Brain microvascular endothelial cell (primary cell): ENCODE measurements at regions not wholly inside any gene's neighbourhood (a gene's known extent, or its start where the extent isn't known, plus 50 kb on each side); places are given as distances from the start of the nearest gene placed in this dataset.

Experiments used
- DNase-seq: peaks from one replicate; pipeline ENCODE4 v3.0.0-alpha.2; 2020
- H3K27ac ChIP-seq: fragments of 250-450 bp; sonication (Bioruptor Pico); 2 replicates; pipeline ENCODE4 v1.5.1; 2020; ENCODE audit warnings: mild to moderate bottlenecking, moderate library complexity
- H3K27me3 ChIP-seq: fragments of 250-450 bp; sonication (Bioruptor Pico); replicated peaks from 2 replicates; pipeline ENCODE4 v1.5.1; 2020; ENCODE audit warnings: mild to moderate bottlenecking
- H3K36me3 ChIP-seq: fragments of 250-450 bp; sonication (Bioruptor Pico); replicated peaks from 2 replicates; pipeline ENCODE4 v1.5.1; 2020; ENCODE audit warnings: mild to moderate bottlenecking
- H3K4me3 ChIP-seq: 2 replicates; pipeline ENCODE4 v1.5.1; 2011; ENCODE audit warnings: low read depth, mild to moderate bottlenecking, control low read depth, low read length, moderate library complexity
- CTCF ChIP-seq: IDR thresholded peaks from 2 replicates; pipeline ENCODE4 v1.5.1; 2011; ENCODE audit warnings: low read depth, mild to moderate bottlenecking, moderate library complexity, low read length, control low read depth, inconsistent platforms; ENCODE audit errors: missing control alignments
- in situ Hi-C: cut with HindIII; loops from 2 replicates; pipeline ENCODE4 v1.10.0; 2017; ENCODE audit warnings: low sequenced_read_pairs, low pct_ligation_motif_present

GRCh38 chr2:6237039-6237660, 545.0 kb downstream of the SOX11 start:
- DNase-seq: no peak
- Histone ChIP-seq H3K27ac (no peak overlapping the region), H3K36me3 (no peaks in the 10 kb centered on the region), H3K4me3 (no peak overlapping the region), H3K27me3 (no peaks in the 10 kb centered on the region)
- in situ Hi-C loops: no loop called here
- no peak for TF ChIP-seq CTCF

- Histone ChIP-seq H3K4me3 (no peak overlapping the region), H3K27ac (no peak overlapping the region), H3K27me3 (no peaks in the 10 kb centered on the region), H3K36me3 (no peaks in the 10 kb centered on the region)
- TF ChIP-seq CTCF: no peak
- no peak for DNase-seq
- in situ Hi-C loops: no loop called here
Observed at GRCh38 chr2:6249557-6249956, 557.4 kb downstream of the SOX11 start.

- Histone ChIP-seq H3K27me3 (no peaks in the 10 kb centered on the region), H3K4me3 (no peak overlapping the region), H3K27ac (no peak overlapping the region), H3K36me3 (no peaks in the 10 kb centered on the region)
- in situ Hi-C loops: no loop called here
- TF ChIP-seq CTCF: no peak
- DNase-seq: no peak
Observed at GRCh38 chr2:6254441-6254840, 562.3 kb downstream of the SOX11 start.

GRCh38 chr2:6264198-6264597, 572.0 kb downstream of the SOX11 start:
- H3K36me3 ChIP-seq: no peaks in the 10 kb centered on the region
- no peak overlapping the region for H3K4me3 ChIP-seq
- no peak overlapping the region for H3K27ac ChIP-seq
- no peak for TF ChIP-seq CTCF
- in situ Hi-C loops: no loop called here
- H3K27me3 ChIP-seq: no peaks in the 10 kb centered on the region
- DNase-seq: no peak

- Histone ChIP-seq H3K4me3 (no peak overlapping the region), H3K36me3 (no peaks in the 10 kb centered on the region), H3K27ac (no peak overlapping the region), H3K27me3 (no peaks in the 10 kb centered on the region)
- TF ChIP-seq CTCF: no peak
- in situ Hi-C loops: no loop called here
- DNase-seq: no peak
Observed at GRCh38 chr2:6281524-6281923, 584.2 kb downstream of the CMPK2 start.

GRCh38 chr2:6283259-6283658, 582.4 kb downstream of the CMPK2 start:
- TF ChIP-seq CTCF: no peak
- Histone ChIP-seq H3K36me3 (no peaks in the 10 kb centered on the region), H3K4me3 (no peak overlapping the region), H3K27ac (no peak overlapping the region), H3K27me3 (no peaks in the 10 kb centered on the region)
- no peak for DNase-seq
- in situ Hi-C loops: no loop called here
